Activated naive CD8-positive, alpha-beta T cell (primary cell): ENCODE measurements at regions not wholly inside any gene's neighbourhood (a gene's known extent, or its start where the extent isn't known, plus 50 kb on each side); places are given as distances from the start of the nearest gene placed in this dataset.

Experiments
- H3K27ac Mint-ChIP-seq: one replicate; pipeline ENCODE4 v1.8.0; 2021; ENCODE audit warnings: mixed read lengths
- H3K27me3 Mint-ChIP-seq: one replicate; pipeline ENCODE4 v1.8.0; 2021; ENCODE audit warnings: mixed read lengths
- H3K36me3 Mint-ChIP-seq: one replicate; pipeline ENCODE4 v1.8.0; 2021; ENCODE audit warnings: mixed read lengths
- H3K4me1 Mint-ChIP-seq: one replicate; pipeline ENCODE4 v1.8.0; 2021; ENCODE audit warnings: low read depth, mixed read lengths
- H3K4me3 Mint-ChIP-seq: one replicate; pipeline ENCODE4 v1.8.0; 2021; ENCODE audit warnings: mild to moderate bottlenecking, mixed read lengths
- H3K9me3 Mint-ChIP-seq: one replicate; pipeline ENCODE4 v1.8.0; 2021; ENCODE audit warnings: low read depth, mixed read lengths

DNA sequence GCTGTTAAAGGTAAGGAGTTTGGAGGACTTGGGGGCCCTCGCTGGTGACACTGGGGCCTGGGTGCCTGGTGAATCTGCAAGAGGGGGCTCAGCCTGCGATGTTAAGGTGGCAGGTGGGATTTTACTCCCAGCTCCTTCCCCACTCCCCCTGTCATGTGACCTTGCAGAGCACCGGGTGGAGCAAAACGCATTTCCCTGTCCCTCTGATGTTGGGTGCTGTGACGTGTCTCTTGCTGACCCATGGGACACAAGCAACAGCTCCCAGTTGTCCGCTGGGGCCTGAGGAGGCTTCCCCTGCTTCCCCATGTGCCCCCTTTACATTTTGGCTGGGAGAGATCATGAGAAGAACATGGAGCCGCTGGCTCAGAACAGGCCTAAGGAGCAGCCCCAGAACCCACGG, 319.0 kb downstream of the MATN1 start:
- no peak overlapping the region for H3K27ac Mint-ChIP-seq
- no peaks in the 10 kb centered on the region for H3K36me3 Mint-ChIP-seq
- H3K9me3 Mint-ChIP-seq = no peaks in the 10 kb centered on the region
- H3K4me1 Mint-ChIP-seq = no peaks in the 10 kb centered on the region
- H3K27me3 Mint-ChIP-seq = no peaks in the 10 kb centered on the region
- no peak overlapping the region for H3K4me3 Mint-ChIP-seq

DNA sequence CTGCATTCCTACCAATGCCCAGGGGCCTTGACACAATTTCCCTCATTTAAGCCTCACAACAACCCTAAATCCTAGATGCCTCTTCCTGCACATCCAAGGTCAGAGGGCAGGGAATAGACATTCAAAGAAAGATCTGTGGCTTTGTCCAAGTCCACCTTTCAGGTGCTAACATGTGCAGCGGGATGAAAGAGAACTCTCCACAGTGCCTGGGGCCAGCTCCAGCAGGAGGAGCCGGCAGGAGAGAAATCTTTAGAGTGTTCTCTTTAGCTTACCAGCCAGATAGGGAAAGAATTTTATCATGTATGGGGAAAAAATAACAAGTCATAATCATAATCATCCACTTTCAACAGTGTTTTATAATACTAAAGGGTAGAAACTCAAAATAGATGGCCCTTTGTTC, 319.7 kb downstream of the MATN1 start:
- no peaks in the 10 kb centered on the region for H3K4me1 Mint-ChIP-seq
- H3K27ac Mint-ChIP-seq = no peak overlapping the region
- no peak overlapping the region for H3K4me3 Mint-ChIP-seq
- H3K27me3 Mint-ChIP-seq = no peaks in the 10 kb centered on the region
- H3K9me3 Mint-ChIP-seq = no peaks in the 10 kb centered on the region
- no peaks in the 10 kb centered on the region for H3K36me3 Mint-ChIP-seq

DNA sequence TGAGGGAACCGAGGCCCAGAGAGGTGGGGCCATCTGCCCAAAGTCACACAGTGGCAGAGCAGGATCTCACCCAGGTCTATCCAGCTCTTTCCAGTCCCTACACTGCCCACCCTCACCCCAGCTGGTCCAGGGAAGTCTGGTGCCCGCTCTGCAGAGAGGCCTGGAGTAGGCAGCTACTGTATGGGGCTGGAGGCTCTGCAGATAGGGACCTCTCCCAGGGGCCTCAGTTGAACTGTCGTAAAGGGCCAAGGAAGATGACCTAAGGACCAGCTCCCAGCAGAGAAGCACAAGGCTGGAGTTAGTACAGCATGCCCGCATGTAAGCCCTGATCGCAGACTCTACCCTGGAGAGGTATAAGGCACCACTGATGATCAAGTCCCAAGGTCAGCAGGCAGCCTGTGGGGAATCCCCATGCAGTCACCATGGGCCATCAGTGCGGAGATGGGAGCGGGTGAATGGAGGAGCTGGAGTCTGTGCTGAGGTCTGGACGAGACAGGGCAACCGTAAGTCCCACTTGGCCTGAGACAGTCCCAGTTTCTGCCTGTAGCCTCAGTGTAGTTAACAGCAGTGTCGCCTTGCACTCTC, 320.2 kb downstream of the MATN1 start:
- Mint-ChIP-seq H3K27ac (no peak overlapping the region), H3K9me3 (no peaks in the 10 kb centered on the region), H3K4me1 (no peaks in the 10 kb centered on the region), H3K4me3 (no peak overlapping the region), H3K27me3 (no peaks in the 10 kb centered on the region), H3K36me3 (no peaks in the 10 kb centered on the region)

DNA sequence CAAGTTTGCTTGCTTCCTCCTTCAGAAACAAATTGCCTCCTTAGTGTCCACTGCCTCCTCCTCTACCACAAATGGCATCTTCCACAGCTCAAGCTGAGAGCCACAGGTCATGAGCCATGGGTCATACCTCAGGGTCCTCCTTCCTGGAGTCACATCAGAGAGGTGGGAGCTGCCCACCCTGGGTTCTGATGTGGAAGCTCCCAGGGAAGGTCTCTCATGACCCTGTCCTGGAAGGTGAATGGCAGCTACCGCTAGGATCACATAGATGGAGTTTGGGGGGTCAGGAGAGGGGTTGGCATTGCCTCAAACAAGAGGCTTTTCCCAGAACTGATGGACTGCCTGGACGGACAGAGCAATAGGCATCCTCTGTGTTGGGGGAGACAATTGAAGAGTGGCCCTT, 321.4 kb downstream of the MATN1 start:
- H3K9me3 Mint-ChIP-seq = no peaks in the 10 kb centered on the region
- H3K4me1 Mint-ChIP-seq = no peaks in the 10 kb centered on the region
- H3K4me3 Mint-ChIP-seq = no peak overlapping the region
- H3K27ac Mint-ChIP-seq = no peak overlapping the region
- no peaks in the 10 kb centered on the region for H3K27me3 Mint-ChIP-seq
- no peaks in the 10 kb centered on the region for H3K36me3 Mint-ChIP-seq

DNA sequence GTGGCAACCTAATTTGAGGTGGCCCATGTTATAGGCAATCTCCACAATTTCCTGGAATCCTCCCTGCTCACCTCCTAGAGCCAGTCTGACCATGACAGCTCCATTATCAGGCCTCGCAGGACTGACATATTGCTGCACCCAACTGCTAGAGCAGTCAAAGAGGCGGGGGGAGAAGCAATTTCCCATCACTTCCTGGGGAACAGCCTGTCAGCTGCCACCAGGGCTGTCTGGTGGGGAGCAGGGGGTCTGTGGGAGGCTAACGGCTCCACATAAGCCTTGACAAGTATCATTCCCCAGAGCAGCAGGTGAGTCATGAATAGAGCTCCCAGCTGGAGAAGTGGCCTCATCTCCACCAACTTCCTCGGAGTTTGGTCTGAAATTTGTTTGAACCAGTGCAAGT, 322.9 kb downstream of the MATN1 start:
- H3K4me1 Mint-ChIP-seq = no peaks in the 10 kb centered on the region
- H3K36me3 Mint-ChIP-seq = no peaks in the 10 kb centered on the region
- no peak overlapping the region for H3K4me3 Mint-ChIP-seq

DNA sequence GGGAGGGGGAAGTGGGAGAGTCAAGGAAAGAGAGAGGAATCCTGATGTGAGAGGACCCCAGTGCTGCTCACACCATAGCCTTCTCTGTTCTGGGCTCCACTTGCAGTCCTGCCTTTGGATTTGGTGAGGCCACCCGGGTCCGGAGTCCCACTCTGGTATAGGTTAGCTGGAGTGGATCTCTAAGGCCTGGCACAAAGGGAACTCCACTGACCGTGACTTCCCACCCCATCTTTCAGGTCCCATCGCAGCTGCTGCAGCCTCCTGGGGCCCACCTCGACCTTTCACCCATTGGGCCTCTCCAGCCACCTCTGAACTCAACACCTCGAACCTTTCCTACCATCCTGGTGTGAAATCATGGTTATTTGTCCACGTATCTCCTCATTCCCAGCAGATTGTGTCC, 324.4 kb downstream of the MATN1 start:
- Mint-ChIP-seq H3K4me3 (no peak overlapping the region), H3K27ac (no peak overlapping the region), H3K27me3 (no peaks in the 10 kb centered on the region), H3K36me3 (no peaks in the 10 kb centered on the region), H3K4me1 (no peaks in the 10 kb centered on the region), H3K9me3 (no peaks in the 10 kb centered on the region)

More for the DNA sequence above, 322.9 kb downstream of the MATN1 start:
- Mint-ChIP-seq H3K27me3 (no peaks in the 10 kb centered on the region), H3K27ac (no peak overlapping the region), H3K9me3 (no peaks in the 10 kb centered on the region)

DNA sequence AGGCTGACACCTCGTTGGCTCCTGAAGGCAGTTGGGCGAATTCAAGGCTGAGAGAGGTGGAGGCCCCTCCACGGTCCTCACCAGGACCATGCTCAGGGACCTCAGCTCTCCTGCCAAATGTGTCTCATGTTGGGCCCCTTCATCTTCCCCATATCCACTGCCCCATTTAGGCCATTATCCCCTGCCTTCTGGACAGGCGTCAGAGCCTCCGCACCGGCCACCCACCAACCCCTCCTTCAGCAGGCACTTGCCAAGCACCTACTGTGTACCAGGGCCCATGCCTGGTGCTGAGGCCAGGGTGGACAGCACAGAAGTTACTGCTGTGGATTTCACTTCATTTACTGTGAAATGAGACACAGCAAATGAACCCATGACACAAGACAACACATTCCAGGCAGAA, 325.8 kb downstream of the MATN1 start:
- no peak overlapping the region for H3K27ac Mint-ChIP-seq
- H3K36me3 Mint-ChIP-seq = no peaks in the 10 kb centered on the region
- peaks cover 4% of the 10 kb centered on the region for H3K9me3 Mint-ChIP-seq
- H3K4me3 Mint-ChIP-seq = no peak overlapping the region
- H3K4me1 Mint-ChIP-seq = no peaks in the 10 kb centered on the region
- peaks cover 4% of the 10 kb centered on the region for H3K27me3 Mint-ChIP-seq

DNA sequence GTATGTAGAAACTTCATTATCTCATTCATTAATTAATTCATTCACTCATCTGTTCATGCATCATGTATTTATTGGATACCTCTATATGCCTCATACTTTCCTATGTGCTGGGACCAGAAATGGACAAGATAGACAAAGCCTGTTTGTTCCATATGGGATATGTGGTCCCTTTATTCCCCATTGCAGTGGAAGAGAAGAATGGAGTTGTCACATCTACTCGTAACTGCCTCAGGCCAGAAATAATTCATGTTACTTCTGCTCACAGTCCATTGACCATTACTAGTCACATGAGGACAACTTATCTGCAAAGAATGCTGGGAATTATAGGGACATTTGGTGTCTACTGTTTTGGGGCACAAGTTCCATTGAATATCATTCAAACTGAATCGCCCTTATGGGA, 327.8 kb downstream of the MATN1 start:
- H3K4me3 Mint-ChIP-seq = no peak overlapping the region
- H3K9me3 Mint-ChIP-seq = peaks cover 10% of the 10 kb centered on the region
- peaks cover 8% of the 10 kb centered on the region for H3K27me3 Mint-ChIP-seq
- H3K36me3 Mint-ChIP-seq = no peaks in the 10 kb centered on the region
- no peaks in the 10 kb centered on the region for H3K4me1 Mint-ChIP-seq
- no peak overlapping the region for H3K27ac Mint-ChIP-seq

DNA sequence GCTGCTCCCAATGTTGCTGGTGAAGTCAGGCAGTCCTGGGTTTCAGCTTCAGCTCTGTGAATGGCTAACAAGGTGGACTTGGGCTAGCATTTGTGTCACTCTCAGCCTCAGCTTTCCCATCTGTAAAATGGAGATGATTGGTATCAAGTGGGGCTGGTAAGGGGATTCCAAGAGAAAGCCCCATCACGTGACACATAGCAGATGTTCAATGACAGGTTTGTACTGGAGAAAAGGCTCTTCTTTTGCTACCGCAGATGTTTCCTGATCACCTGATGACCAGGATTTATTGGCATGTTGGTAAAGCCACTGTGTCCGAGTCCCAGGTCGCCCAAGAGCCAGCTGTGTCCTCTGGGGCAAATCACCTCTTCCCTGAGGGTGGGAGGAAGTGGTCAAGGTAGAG, 335.0 kb downstream of the MATN1 start:
- H3K27ac Mint-ChIP-seq = no peak overlapping the region
- H3K27me3 Mint-ChIP-seq = peaks cover 15% of the 10 kb centered on the region
- H3K4me1 Mint-ChIP-seq = no peaks in the 10 kb centered on the region
- H3K4me3 Mint-ChIP-seq = no peak overlapping the region
- no peaks in the 10 kb centered on the region for H3K36me3 Mint-ChIP-seq
- H3K9me3 Mint-ChIP-seq = peaks cover 10% of the 10 kb centered on the region

DNA sequence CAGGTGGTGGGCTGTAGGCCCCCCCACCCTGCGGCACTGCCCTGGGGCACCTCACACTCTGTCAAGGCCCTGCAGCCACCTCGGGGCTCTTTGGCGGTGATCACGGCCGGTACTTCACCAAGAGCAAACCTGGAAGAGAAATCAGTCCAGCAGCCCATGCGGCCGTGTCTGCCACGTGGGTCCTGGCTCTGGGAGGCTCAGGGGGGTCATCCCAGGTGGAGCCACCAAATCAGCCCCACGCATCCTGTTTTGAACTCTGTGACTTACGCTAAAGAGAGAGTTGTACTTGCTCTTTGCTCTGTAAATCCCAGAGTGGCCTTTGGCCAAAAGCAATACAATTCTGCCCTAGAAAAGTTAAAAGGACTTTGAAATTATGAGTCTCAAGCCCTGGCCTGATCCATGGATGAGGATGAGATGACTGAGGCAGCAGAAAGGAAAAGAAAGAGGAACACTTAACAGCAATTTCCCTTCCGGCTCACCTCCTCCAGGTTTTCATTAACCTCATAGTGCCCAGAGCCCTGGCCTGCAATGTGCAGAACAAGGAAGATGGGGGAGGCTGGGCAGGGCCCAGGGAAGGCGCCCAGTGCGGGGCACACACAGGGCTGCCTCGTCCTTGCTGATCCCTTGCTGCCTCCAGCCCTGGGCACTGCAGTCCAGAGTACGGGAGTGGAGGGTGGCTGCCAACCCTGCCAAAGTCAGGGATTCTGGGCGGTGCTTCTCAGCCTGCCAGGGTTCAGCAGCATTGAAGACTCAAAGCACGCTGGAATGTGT, 337.0 kb downstream of the MATN1 start:
- Mint-ChIP-seq H3K36me3 (no peaks in the 10 kb centered on the region), H3K27ac (no peak overlapping the region), H3K9me3 (no peaks in the 10 kb centered on the region), H3K4me1 (no peaks in the 10 kb centered on the region), H3K4me3 (no peak overlapping the region), H3K27me3 (peaks cover 9% of the 10 kb centered on the region)

DNA sequence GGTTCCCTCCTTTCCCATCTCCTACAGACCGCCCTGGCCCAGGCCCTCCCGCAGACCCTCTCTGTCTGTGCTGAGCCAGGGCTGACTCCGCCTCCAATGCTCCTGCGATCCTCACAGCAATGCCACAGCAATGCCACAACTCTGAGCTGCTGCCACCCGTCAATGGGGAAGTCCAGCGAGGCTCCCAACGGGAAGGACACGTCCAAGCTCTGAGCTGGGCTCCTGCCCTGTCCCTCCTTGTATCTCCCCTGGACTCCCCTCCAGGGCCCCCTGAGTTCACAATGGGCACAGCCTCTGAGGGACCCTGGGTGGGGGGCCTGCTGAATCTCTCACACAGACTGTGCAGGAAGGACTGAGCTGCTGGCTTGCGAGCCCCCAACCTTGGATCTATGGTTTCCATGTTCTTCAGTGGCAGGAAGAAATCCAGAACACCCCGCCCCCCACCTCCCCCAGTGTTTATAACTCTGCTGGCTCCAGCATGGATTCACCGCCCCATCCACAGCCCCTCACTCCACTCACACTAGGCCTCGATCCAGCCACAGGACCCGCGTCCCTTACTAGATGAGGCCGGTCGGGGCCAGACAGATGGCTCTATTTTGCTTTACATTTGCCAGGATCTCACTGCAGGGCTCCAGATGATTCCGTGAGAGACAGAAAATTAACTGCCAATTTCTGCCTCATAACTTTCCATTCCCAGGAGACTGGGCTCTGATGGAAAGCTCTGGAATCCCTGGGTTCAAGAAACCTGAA, 338.0 kb downstream of the MATN1 start:
- H3K36me3 Mint-ChIP-seq = no peaks in the 10 kb centered on the region
- H3K4me3 Mint-ChIP-seq = no peak overlapping the region
- H3K9me3 Mint-ChIP-seq = no peaks in the 10 kb centered on the region
- H3K4me1 Mint-ChIP-seq = peaks cover 1% of the 10 kb centered on the region
- H3K27me3 Mint-ChIP-seq = peaks cover 10% of the 10 kb centered on the region
- H3K27ac Mint-ChIP-seq = no peak overlapping the region

DNA sequence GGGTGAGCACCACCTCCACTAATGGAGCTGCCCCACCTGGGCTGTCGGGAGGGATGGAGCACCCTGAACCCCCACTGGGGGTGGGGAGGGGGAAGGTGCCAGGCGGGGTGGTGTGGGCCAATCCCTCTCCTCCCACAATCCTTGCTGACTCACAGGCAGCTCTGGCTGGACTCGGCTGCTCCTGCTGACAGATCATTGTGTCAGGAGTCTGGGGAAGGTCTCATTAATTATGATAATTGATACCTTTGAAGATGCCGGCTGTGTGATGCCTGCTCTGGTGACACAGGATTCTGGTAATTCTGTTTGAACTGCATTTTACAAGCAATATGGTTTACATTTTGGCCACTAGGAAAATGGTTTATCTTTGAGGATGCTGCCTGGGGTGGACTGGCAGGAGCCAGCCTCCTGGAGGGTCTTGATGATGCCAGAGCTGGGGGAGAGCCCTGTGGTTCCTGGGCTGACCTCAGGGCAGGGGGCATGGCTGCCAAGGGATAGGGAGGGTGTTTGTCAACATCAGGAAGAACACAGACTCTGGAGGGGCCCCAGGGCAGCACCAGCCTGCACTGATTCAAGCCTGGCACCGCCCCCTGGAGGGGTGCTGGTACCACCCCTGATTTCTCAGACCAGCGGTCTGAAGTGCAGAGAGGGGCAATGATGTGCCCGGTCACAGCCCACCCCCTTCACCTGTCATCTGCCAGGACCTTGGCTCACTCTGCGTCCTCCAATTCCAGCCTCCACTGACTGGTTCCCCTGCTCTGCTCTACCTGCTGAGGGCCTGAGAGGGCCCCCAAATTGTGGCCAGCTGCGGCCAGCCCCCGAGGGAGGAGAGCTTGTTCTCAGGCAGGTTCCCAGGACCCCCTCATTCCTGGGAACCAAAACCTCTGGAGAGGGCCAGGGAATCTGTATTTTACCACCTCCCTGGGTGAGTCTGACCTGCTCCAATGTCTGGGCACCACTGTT, 338.8 kb downstream of the MATN1 start:
- Mint-ChIP-seq H3K27ac (no peak overlapping the region), H3K4me3 (no peak overlapping the region), H3K27me3 (peaks cover 7% of the 10 kb centered on the region)

DNA sequence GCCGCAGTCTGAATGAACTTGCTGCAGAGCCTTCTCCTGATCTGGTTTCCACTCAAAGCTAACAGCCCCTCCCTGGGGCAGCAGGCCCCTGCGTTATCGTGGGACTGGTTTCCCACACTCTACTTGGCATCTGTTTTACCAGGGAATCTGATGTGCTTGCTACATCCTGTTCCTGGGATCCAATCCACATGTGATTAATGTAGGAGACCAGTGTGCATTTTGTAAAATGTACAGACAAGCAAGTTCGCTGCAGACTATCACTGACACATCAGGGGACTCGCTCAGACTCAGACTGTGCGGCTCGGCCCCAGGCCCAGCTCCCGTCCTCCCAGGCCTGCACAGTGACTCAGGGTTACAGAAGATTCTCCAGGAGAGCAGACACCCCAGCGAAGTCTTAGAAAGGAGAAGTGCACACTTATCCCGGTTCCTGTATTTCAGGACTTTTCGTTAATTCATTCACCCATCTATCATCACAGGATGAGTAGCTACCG, 340.1 kb downstream of the MATN1 start:
- Mint-ChIP-seq H3K27ac (no peak overlapping the region), H3K9me3 (no peaks in the 10 kb centered on the region), H3K4me3 (no peak overlapping the region), H3K27me3 (peaks cover 4% of the 10 kb centered on the region), H3K4me1 (peaks cover 1% of the 10 kb centered on the region), H3K36me3 (no peaks in the 10 kb centered on the region)

More for the DNA sequence above, 338.8 kb downstream of the MATN1 start:
- Mint-ChIP-seq H3K36me3 (no peaks in the 10 kb centered on the region), H3K4me1 (peaks cover 1% of the 10 kb centered on the region), H3K9me3 (no peaks in the 10 kb centered on the region)

DNA sequence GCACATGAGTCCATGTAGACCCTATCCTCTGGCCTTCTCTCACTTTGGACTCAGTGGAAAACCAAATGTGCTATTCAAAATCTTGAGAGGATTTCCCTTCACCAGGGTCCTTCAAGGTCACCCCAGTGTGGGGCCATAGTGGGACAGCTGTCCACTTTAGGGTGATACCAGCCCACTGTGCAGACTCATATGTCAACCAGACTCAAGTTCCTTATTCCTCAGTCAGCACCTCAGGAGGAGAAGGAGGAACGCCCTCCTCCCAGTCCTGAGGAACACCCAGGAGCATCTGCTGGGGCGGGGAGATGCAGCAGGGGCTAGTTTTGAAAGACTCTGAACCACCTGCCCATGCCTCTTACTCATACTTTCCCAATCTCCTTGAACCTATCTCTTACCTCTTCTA, 340.9 kb downstream of the MATN1 start:
- Mint-ChIP-seq H3K4me3 (no peak overlapping the region), H3K36me3 (no peaks in the 10 kb centered on the region), H3K4me1 (peaks cover 1% of the 10 kb centered on the region), H3K27ac (no peak overlapping the region), H3K9me3 (no peaks in the 10 kb centered on the region), H3K27me3 (peaks cover 4% of the 10 kb centered on the region)
